H1 (cell line): ENCODE measurements at regions not wholly inside any gene's neighbourhood (a gene's known extent, or its start where the extent isn't known, plus 50 kb on each side); places are given as distances from the start of the nearest gene placed in this dataset.

ENCODE experiments used
- CEBPB ChIP-seq: IDR thresholded peaks from 2 replicates; pipeline ENCODE4 v1.6.1; 2012; ENCODE audit warnings: low read depth, low read length
- CTCF ChIP-seq, 3 experiments: IDR thresholded peaks; 1 replicate in 2 of 3; 2 replicates in 1 of 3; pipeline versions ENCODE4 v1.5.1 to v1.6.1; 2011; ENCODE audit warnings: low read length in 3 of 3, mild to moderate bottlenecking in 3 of 3, inconsistent platforms in 2 of 3, low read depth in 1 of 3, moderate library complexity in 1 of 3; ENCODE audit not compliant: insufficient read depth in 1 of 3; ENCODE audit errors: control extremely low read depth in 1 of 3
- EP300 ChIP-seq, 2 experiments: IDR thresholded peaks; 1 replicate in 1 of 2; 2 replicates in 1 of 2; pipeline ENCODE4 v1.6.1; 2011 to 2012; ENCODE audit warnings: low read depth in 2 of 2, low read length in 2 of 2, mild to moderate bottlenecking in 2 of 2, borderline replicate concordance in 1 of 2, inconsistent platforms in 1 of 2, moderate library complexity in 1 of 2
- FOSL1 ChIP-seq: IDR thresholded peaks from 2 replicates; pipeline ENCODE4 v1.6.1; 2011; ENCODE audit warnings: mild to moderate bottlenecking, low read depth, low read length, moderate library complexity; ENCODE audit not compliant: insufficient read depth
- MAFK ChIP-seq: IDR thresholded peaks from 2 replicates; pipeline ENCODE4 v1.6.1; 2012; ENCODE audit warnings: low read depth, mild to moderate bottlenecking, improper control_type of control experiment, low read length
- POLR2A ChIP-seq, 2 experiments: IDR thresholded peaks; 1 replicate in 1 of 2; 2 replicates in 1 of 2; pipeline ENCODE4 v1.6.1; 2011; ENCODE audit warnings: low read depth in 2 of 2, low read length in 2 of 2, mild to moderate bottlenecking in 2 of 2; ENCODE audit errors: control extremely low read depth in 1 of 2
- RFX5 ChIP-seq: IDR thresholded peaks from 2 replicates; pipeline ENCODE4 v1.6.1; 2011; ENCODE audit warnings: low read depth, low read length, improper control_type of control experiment, borderline replicate concordance

- TF ChIP-seq FOSL1, result no peak
- TF ChIP-seq CTCF (IDR thresholded peaks at IDR 0.05; ENCODE audit: control extremely low read depth in 1 of 3, insufficient read depth in 1 of 3, low read depth in 1 of 3, low read length in 3 of 3), result no peak
- TF ChIP-seq MAFK, result no peak
- TF ChIP-seq EP300 (IDR thresholded peaks at IDR 0.05; ENCODE audit: borderline replicate concordance in 1 of 2, low read depth in 2 of 2, low read length in 2 of 2), result no peak
- TF ChIP-seq POLR2A (IDR thresholded peaks at IDR 0.05; ENCODE audit: control extremely low read depth in 1 of 2, low read depth in 2 of 2, low read length in 2 of 2), result no peak
- no peak for TF ChIP-seq CEBPB
- TF ChIP-seq RFX5, result no peak
Observed at GRCh38 chr12:92032101-92032500, 113.5 kb downstream of the BTG1 start.
